ENCODE measurements at regions not wholly inside any gene's neighbourhood (a gene's known extent, or its start where the extent isn't known, plus 50 kb on each side); places are given as distances from the start of the nearest gene placed in this dataset.

- POLR2A ChIA-PET: no interaction called here
Observed at GRCh38 chr17:37802061-37802595, 57.3 kb upstream of the HNF1B start.

DNA sequence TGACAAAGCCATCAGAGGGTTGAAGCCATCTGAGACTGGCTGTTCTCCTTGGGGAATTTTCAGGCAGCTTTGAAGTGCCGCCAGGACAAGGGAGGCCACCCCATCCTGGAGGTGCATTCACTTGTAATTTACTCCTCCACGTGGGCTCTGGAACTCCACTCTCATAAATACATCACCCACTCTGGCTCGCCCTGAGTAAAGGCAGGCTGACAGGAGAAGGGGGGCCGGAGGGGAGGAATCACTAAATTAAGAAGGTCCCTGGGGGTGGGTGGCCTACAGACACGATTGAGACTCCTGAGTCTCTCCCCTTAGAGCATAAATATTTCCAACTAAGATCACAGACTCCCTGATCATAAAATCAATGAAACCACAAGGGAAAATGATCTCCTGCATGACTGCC, 56.3 kb upstream of the HNF1B start:
- ChIA-PET POLR2A (no interaction called here), CTCF (interaction anchor here (0.9 kb wide), 1 partner anchor 10 kb away, joined by 3 read pairs; no protein-coding TSS in a partner anchor)

More at GRCh38 chr17:37802061-37802595, 57.3 kb upstream of the HNF1B start:
- CTCF ChIA-PET: interaction anchor here (0.6 to 0.9 kb wide), 2 partner anchors 11 to 685 kb away, joined by 3 read pairs; no protein-coding TSS in a partner anchor

DNA sequence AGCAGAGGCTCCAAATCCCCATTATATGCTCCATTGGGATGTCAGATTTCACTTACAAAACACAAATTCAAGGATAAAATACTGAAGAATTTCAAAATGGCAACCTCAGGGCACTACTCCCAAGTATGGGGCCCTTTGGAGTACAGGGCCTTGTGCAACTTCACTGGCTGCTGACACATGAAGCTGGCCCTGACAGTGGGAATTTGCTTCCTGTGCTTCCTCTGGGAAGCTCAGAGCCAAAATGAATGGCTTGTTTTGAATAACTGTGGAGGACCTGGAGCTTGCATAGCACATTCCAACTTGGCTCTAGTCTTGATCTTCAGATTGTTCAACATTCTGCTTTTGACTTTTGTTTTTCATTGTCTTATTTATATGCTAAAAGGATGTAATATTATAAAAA, 52.3 kb upstream of the HNF1B start:
- CTCF ChIA-PET: no interaction called here
- POLR2A ChIA-PET: no interaction called here

DNA sequence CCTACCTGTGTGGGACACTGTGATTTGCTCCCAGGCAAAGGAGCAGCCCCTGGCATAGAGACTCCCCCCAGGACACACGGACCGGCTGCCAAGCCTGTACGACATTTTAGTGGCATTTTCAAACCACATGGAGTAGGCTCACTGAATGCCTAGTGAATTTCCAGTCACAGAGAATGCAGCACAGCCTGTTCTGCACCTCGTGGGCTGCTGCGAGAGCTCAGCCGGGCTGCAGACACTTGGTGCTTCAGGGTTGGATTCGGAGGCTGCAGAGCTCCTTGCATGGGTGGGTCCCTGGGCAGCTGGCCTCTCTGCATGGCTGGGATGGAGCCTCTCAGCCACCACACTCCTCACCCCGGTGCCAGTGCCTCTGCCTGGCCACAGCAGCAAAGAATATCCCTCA, 51.2 kb upstream of the HNF1B start:
- CTCF ChIA-PET: no interaction called here

More for the DNA sequence above, 51.2 kb upstream of the HNF1B start:
- POLR2A ChIA-PET: no interaction called here

Measured in activated CD8-positive, alpha-beta memory T cell treated with anti-CD3 and anti-CD28 coated beads for 36 hours (primary cell).